Tongue (tissue), 2 donors: ENCODE measurements at regions not wholly inside any gene's neighbourhood (a gene's known extent, or its start where the extent isn't known, plus 50 kb on each side); places are given as distances from the start of the nearest gene placed in this dataset. TPM values are rescaled to one million over a fixed set of nuclear protein-coding genes. Genes with fewer than 3 reads are reported as not detected.
"Not testable (repeated sequence)": the region's sequence is repeated elsewhere in the genome, so short reads cannot be mapped to it uniquely, and the experiment has no call there.

Experiments used
- DNase-seq: peaks from one replicate; pipeline ENCODE4 v3.0.0-alpha.2; 2015
- small RNA-seq: library from RNA; depleted of rRNA; stranded (forward); fragments of <200 nt; gene quantifications from one replicate; pipeline ENCODE3, GENCODE V24; 2014; ENCODE audit warnings: low replicate concordance

GRCh38 chr1:9466780-9467758 is 72.2 kb upstream of the SLC25A33 start:
- DNase-seq, result peak; percentile 76

DNA sequence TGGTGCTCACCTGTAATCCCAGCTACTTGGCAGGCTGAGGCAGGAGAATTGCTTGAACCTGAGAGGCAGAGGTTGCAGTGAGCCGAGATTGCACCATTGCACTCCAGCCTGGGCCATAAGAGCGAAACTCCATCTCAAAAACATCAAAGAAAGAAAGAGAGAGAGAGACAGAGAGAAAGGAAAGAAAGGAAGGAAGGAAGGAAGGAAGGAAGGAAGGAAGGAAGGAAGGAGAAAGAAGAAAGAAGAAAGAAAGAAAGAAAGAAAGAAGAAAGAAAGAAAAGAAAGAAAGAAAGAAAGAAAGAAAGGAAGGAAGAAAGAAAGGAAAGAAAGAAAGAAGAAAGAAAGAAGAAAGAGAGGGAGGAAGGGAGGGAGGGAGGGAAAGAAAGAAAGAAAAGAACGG is 69.4 kb upstream of the SLC25A33 start:
- DNase-seq, result not testable (repeated sequence)

DNA sequence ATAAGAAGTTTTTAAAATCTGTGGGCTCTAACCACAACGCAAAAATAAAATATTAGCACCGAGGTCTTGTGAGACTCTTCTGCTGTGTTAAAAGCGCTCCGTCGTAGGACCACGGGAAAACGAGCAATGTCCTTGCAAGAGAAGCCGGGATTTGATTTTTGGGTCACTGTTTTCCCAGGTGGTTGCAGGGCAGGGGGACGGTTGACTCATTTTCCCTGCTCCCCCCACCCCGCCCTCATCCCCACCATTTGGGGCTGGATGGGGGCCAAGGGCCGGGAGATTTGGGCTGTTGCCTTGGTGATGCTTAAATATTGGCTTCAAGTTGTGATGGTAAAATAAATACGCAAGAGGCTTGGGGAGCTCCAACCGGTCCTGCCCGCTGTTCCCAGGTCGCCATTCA is 67.6 kb upstream of the SLC25A33 start:
- DNase-seq, result no peak

DNA sequence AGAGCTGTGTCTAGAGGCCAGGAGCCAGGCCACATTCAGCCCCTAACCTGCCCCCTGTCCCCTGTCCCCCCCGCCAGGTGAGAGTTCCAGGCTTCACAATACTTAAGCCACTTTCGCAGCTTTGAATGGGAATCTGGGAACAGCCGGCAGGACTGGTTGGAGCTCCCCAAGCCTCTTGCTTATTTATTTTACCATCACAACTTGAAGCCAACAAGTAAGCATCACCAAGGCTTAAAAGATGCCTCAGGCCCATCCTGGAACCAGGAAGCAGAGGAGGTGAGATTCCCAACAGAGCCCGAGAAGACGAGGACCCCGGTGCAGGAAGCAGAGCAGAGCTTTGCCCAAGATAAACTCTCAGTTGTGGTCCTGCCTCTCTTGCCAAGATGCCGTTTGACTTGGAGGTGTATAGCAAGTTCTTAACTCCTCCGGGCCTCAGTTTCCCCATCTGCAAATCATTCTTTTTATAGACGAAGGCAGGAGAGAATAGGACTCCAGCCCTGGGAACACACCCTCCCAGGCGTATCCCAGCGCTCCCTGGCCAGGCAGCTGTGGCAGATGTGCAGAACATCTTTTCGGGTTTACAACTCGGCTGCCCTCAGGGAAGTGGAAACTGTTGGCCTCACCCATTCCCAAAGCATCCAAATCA is 66.8 kb upstream of the SLC25A33 start:
- no peak for DNase-seq

DNA sequence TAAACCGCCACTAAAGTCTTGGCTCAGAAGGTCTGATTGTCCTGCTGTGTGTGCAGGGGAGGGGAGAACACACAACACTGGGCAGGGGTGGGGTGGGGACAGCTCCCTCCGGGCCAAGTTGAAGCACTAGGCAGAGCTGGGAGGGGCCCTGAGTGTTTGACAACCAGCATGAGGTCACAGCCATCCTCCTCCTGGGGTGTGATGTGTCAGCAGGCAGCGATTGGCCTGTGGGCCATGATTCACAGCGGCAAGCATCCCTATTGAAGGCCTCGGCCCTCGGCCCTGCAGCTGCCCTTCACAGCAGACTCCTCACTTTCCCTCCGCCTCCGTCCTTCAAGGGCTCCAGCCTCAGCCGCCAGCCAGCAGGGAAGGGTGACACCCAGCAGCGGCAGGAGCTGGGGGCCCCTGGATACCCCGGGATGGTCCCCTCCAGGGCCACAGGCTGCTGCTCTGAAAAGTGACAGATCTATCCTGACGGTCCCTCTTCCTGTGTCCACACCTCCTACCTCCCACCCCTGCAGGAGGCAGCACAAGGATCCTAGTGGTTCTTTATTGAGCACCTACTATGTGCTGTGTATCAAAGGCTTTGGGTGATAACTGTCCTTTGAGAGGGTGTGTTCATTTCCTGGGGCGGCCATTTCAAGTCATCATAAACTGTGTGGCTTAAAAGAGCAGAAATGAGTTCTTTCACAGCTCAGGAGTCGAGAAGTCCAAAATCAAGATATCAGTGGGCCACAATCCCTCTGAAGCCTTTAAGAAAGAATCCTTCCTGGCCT is 66.0 kb upstream of the SLC25A33 start:
- peak; percentile 75 for DNase-seq

DNA sequence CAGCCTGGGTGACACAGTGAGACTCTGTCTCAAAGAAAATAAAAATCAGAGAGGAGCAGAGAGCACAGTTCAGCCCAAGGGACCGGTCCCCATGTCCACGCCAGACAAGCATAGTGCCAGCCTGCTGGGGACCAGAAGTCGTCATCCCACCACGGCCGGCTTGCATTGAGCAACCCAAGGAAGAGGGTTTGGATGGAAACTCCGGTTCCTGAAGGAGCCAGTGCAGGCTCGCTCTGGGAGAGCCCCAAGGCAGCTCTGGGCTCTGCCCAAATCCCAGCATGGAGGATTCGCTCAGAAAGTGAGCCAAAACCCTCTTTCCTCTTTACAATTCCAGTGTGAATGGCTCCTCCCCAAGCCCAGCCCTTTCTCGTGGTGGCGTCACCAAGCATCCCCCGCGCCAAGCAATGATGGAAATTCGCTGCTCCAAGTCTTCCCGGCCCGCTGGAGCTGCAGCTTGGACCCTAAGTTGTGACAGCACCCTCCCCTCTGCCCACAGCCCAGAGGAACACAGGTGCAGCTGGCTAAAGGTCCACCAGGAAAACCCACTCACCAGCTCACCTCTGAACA is 64.1 kb upstream of the SLC25A33 start:
- no peak for DNase-seq

DNA sequence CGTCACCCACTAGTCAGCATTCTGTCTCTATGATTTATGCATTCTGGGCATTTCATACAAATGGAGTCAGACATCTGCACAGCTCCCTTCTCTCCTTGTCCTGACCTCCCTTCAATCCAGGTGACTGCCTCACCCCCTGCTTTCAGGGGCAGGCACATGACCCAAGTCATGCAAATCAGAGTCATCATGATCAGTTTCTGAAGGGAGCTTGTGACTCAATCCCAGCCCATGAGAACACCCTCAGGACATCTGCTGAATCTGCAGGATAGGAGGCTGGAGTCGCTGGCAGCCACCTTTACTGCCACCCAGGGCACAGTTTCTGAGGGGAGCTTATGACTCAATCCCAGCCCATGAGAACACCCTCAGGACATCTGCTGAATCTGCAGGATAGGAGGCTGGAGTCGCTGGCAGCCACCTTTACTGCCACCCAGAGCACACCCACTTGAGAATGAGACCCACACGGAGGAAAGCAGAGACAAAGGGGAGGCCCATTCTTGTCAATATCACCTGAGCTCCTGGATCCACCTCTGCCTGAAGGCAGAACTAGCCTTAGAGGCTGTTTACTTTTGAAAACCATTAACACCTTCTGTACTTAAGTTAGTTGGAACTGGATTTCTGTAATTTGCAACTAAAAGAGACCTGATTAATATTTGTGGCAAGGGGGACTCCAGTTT is 62.3 kb upstream of the SLC25A33 start:
- no peak for DNase-seq

DNA sequence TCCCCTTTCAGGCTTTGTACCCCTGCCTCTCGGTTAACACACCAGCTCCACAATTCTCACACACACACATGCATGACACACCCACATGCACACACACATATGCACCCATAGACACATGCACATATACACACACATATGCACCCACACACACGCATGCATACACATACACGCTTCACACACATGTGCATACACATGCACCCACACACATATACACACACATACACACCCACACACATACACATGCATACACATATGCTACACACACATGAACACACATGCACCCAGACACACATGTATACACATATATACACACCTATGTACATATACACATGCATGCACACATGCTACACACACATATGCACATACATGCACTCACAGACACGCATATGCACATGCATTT is 61.7 kb upstream of the SLC25A33 start:
- DNase-seq, result no peak

GRCh38 chr1:9478021-9478420 is 61.2 kb upstream of the SLC25A33 start:
- no peak for DNase-seq

- DNase-seq, result no peak
Measured at GRCh38 chr1:9481048-9481447, 58.2 kb upstream of the SLC25A33 start.

- DNase-seq, result no peak
Measured at GRCh38 chr1:9482403-9482802, 56.9 kb upstream of the SLC25A33 start.

- no peak for DNase-seq
Measured at GRCh38 chr1:9482816-9483572, 56.3 kb upstream of the SLC25A33 start.

- no peak for DNase-seq
Measured at GRCh38 chr1:9486466-9487140, 52.7 kb upstream of the SLC25A33 start.

Small RNAs in the stretch of these regions (small RNA-seq; reads per million reads assigned to genes)
- not detected for gene RNA5SP40
